H9 (cell line): ENCODE measurements at regions not wholly inside any gene's neighbourhood (a gene's known extent, or its start where the extent isn't known, plus 50 kb on each side); places are given as distances from the start of the nearest gene placed in this dataset.

Source experiments
- DNase-seq: peaks from one replicate; pipeline ENCODE4 v3.0.0-alpha.2; 2017
- H2AFZ ChIP-seq: one replicate; pipeline ENCODE4 v1.6.1; 2013; ENCODE audit warnings: mild to moderate bottlenecking, low read length, control low read depth, moderate library complexity
- H2AK5ac ChIP-seq: 2 replicates; pipeline ENCODE4 v1.6.1; 2013; ENCODE audit warnings: low read length, control low read depth, mixed read lengths; ENCODE audit not compliant: insufficient read length
- H2BK120ac ChIP-seq: one replicate; pipeline ENCODE4 v1.6.1; 2013; ENCODE audit warnings: low read depth, mild to moderate bottlenecking, low read length, control low read depth, inconsistent platforms; ENCODE audit not compliant: poor library complexity, severe bottlenecking
- H2BK12ac ChIP-seq: 2 replicates; pipeline ENCODE4 v1.6.1; 2013; ENCODE audit warnings: low read length, control low read depth, mixed read lengths, low read depth; ENCODE audit not compliant: insufficient read length
- H2BK15ac ChIP-seq: 2 replicates; pipeline ENCODE4 v1.6.1; 2013; ENCODE audit warnings: low read depth, low read length, control low read depth
- H2BK20ac ChIP-seq: one replicate; pipeline ENCODE4 v1.6.1; 2013; ENCODE audit warnings: low read depth, mild to moderate bottlenecking, low read length, control low read depth, inconsistent platforms; ENCODE audit not compliant: poor library complexity, severe bottlenecking
- H2BK5ac ChIP-seq: 2 replicates; pipeline ENCODE4 v1.6.1; 2013; ENCODE audit warnings: low read length, control low read depth, mixed read lengths; ENCODE audit not compliant: insufficient read length
- H3K14ac ChIP-seq: 2 replicates; pipeline ENCODE4 v1.6.1; 2013; ENCODE audit warnings: low read length, control low read depth; ENCODE audit not compliant: insufficient read depth
- H3K18ac ChIP-seq: 2 replicates; pipeline ENCODE4 v1.6.1; 2013; ENCODE audit warnings: low read depth, mild to moderate bottlenecking, mixed read lengths, low read length, control low read depth; ENCODE audit not compliant: insufficient read length
- H3K23ac ChIP-seq: 2 replicates; pipeline ENCODE4 v1.6.1; 2013; ENCODE audit warnings: low read length, control low read depth, mixed read lengths, low read depth; ENCODE audit not compliant: insufficient read length
- H3K23me2 ChIP-seq: 2 replicates; pipeline ENCODE4 v1.6.1; 2013; ENCODE audit warnings: low read depth, mild to moderate bottlenecking, mixed read lengths, low read length, control low read depth; ENCODE audit not compliant: insufficient read length, poor library complexity, severe bottlenecking
- H3K27ac ChIP-seq: 2 replicates; pipeline ENCODE4 v1.5.1; 2013; ENCODE audit warnings: low read length, control low read depth, mixed read lengths, low read depth; ENCODE audit not compliant: insufficient read length
- H3K27me3 ChIP-seq: 2 replicates; pipeline ENCODE4 v1.6.1; 2013; ENCODE audit warnings: low read length, control low read depth, inconsistent platforms; ENCODE audit not compliant: insufficient read depth
- H3K4ac ChIP-seq: 2 replicates; pipeline ENCODE4 v1.6.1; 2013; ENCODE audit warnings: low read depth, mild to moderate bottlenecking, control low read depth, inconsistent platforms, low read length, moderate library complexity
- H3K4me1 ChIP-seq: 2 replicates; pipeline ENCODE4 v1.6.1; 2013; ENCODE audit warnings: low read length, control low read depth, inconsistent platforms; ENCODE audit not compliant: insufficient read depth
- H3K4me2 ChIP-seq: 2 replicates; pipeline ENCODE4 v1.6.1; 2013; ENCODE audit warnings: low read length, control low read depth, mixed read lengths; ENCODE audit not compliant: insufficient read length, insufficient read depth
- H3K56ac ChIP-seq: 2 replicates; pipeline ENCODE4 v1.6.1; 2013; ENCODE audit warnings: low read depth, mild to moderate bottlenecking, mixed read lengths, low read length, control low read depth; ENCODE audit not compliant: insufficient read length
- H3K79me1 ChIP-seq: 2 replicates; pipeline ENCODE4 v1.6.1; 2013; ENCODE audit warnings: low read depth, mild to moderate bottlenecking, moderate library complexity, low read length, control low read depth, inconsistent platforms; ENCODE audit not compliant: insufficient read depth, poor library complexity, severe bottlenecking
- H3K79me2 ChIP-seq: 2 replicates; pipeline ENCODE4 v1.6.1; 2013; ENCODE audit warnings: low read length, control low read depth, inconsistent platforms; ENCODE audit not compliant: insufficient read depth
- H3K9ac ChIP-seq: 2 replicates; pipeline ENCODE4 v1.6.1; 2013; ENCODE audit warnings: low read length, control low read depth, mixed read lengths; ENCODE audit not compliant: insufficient read length; ENCODE audit errors: extremely low read depth
- H3K9me3 ChIP-seq: one replicate; pipeline ENCODE4 v1.6.1; 2013; ENCODE audit warnings: low read depth, low read length, inconsistent platforms; ENCODE audit not compliant: control insufficient read depth
- H3T11ph ChIP-seq: one replicate; pipeline ENCODE4 v1.6.1; 2013; ENCODE audit warnings: mild to moderate bottlenecking, low read length, control low read depth, inconsistent platforms
- H4K20me1 ChIP-seq: one replicate; pipeline ENCODE4 v1.6.1; 2013; ENCODE audit not compliant: control insufficient read depth, insufficient read length, insufficient read depth
- H4K5ac ChIP-seq: 2 replicates; pipeline ENCODE4 v1.6.1; 2013; ENCODE audit warnings: low read depth, mild to moderate bottlenecking, mixed read lengths, low read length, control low read depth; ENCODE audit not compliant: insufficient read length
- H4K8ac ChIP-seq: replicated peaks from 2 replicates; pipeline ENCODE4 v1.6.1; 2013; ENCODE audit warnings: low read length, control low read depth, mixed read lengths, low read depth; ENCODE audit not compliant: insufficient read length
- H4K91ac ChIP-seq: 2 replicates; pipeline ENCODE4 v1.6.1; 2013; ENCODE audit warnings: low read depth, mild to moderate bottlenecking, moderate library complexity, mixed read lengths, low read length, control low read depth; ENCODE audit not compliant: insufficient read length
- H3K27ac Mint-ChIP-seq, 3 experiments: 2 replicates in 2 of 3; 3 replicates in 1 of 3; pipeline ENCODE4 v1.8.0; 2020 to 2021; ENCODE audit warnings: mixed read lengths in 3 of 3, mild to moderate bottlenecking in 1 of 3, moderate library complexity in 1 of 3
- H3K27me3 Mint-ChIP-seq: 2 replicates; pipeline ENCODE4 v1.8.0; 2021; ENCODE audit warnings: low read depth, mild to moderate bottlenecking, moderate library complexity, mixed read lengths
- H3K36me3 Mint-ChIP-seq, 3 experiments: 2 replicates in 2 of 3; 3 replicates in 1 of 3; pipeline ENCODE4 v1.8.0; 2020 to 2021; ENCODE audit warnings: low read depth in 3 of 3, mixed read lengths in 3 of 3; ENCODE audit not compliant: insufficient read depth in 1 of 3
- H3K4me1 Mint-ChIP-seq, 2 experiments: 2 replicates each; pipeline ENCODE4 v1.8.0; 2020; ENCODE audit warnings: mixed read lengths in 2 of 2
- H3K4me3 Mint-ChIP-seq, 2 experiments: 2 replicates in 1 of 2; 3 replicates in 1 of 2; pipeline ENCODE4 v1.8.0; 2020 to 2021; ENCODE audit warnings: mild to moderate bottlenecking in 2 of 2, mixed read lengths in 2 of 2, moderate library complexity in 1 of 2
- H3K9me3 Mint-ChIP-seq, 2 experiments: 2 replicates in 1 of 2; 3 replicates in 1 of 2; pipeline ENCODE4 v1.8.0; 2020; ENCODE audit warnings: mild to moderate bottlenecking in 2 of 2, mixed read lengths in 2 of 2, moderate library complexity in 1 of 2
- CTCF ChIP-seq: fragments of 200-600 bp; sonication (generic); conservative IDR thresholded peaks from 3 replicates; pipeline ENCODE4 v1.8.0; 2021; ENCODE audit warnings: antibody characterized with exemption, mild to moderate bottlenecking
- WGBS: extraction: QIAGEN DNeasy Blood & Tissue Kit; methylation state at CpG from one replicate; pipeline ENCODE4 v1.1.7; 2013; ENCODE audit warnings: missing lambda C conversion rate, low lambda C conversion rate, mixed read lengths; ENCODE audit not compliant: insufficient read length; ENCODE audit errors: extremely low coverage; 5-methylcytosine and 5-hydroxymethylcytosine counted together

DNA sequence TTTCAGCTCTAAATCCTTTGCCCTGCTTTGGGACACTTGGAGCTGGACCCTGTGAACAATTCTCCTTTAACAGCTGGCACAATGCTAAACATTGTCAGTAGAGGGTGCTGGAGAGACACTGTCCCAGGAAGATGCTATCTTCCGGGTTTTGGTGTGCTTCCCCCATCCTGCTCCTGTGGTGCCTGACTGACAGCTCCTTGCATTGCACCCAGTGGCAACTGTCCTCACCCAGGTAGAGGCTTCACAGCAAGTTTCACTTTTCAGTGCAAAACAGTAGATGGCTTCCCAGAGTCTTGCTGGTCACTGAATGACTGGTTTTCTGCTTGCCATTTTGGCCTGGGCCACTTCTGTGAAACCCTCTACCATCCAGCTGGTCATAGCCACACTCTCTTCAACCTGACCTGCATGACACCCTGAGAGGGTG lies 77.3 kb downstream of the CDC14C start:
- no peak overlapping the region for H3K18ac ChIP-seq
- H2BK120ac ChIP-seq: no peak overlapping the region
- no CpG with 5 or more reads among the region's 1 CpG for WGBS
- no peaks in the 10 kb centered on the region for H3K27me3 ChIP-seq
- no peak overlapping the region for H4K5ac ChIP-seq
- H3K9ac ChIP-seq: no peak overlapping the region
- no peak overlapping the region for H2BK12ac ChIP-seq
- H4K91ac ChIP-seq: no peak overlapping the region
- H3K4me3 Mint-ChIP-seq: no peak overlapping the region
- H3K4ac ChIP-seq: no peak overlapping the region
- no peak overlapping the region for H3K23ac ChIP-seq
- peak; percentile 90 for TF ChIP-seq CTCF
- no peak overlapping the region for H3K27ac ChIP-seq
- H4K8ac ChIP-seq: no peak overlapping the region
- H3K23me2 ChIP-seq: no peaks in the 10 kb centered on the region
- H2BK20ac ChIP-seq: no peak overlapping the region
- H4K20me1 ChIP-seq: no peaks in the 10 kb centered on the region
- no peaks in the 10 kb centered on the region; the same call in 1 of the 2 replicates for H3K4me1 ChIP-seq
- peaks cover 20 to 21% of the 10 kb centered on the region in 2 experiments for H3K9me3 Mint-ChIP-seq
- no peak overlapping the region for H2AFZ ChIP-seq
- H3K79me1 ChIP-seq: no peaks in the 10 kb centered on the region
- no peak overlapping the region for H3T11ph ChIP-seq
- no peak overlapping the region for H2BK5ac ChIP-seq
- peaks cover 6 to 7% of the 10 kb centered on the region in 2 experiments for H3K4me1 Mint-ChIP-seq
- H3K27me3 Mint-ChIP-seq: peaks cover 1% of the 10 kb centered on the region; the same call in 1 of the 2 replicates
- H3K4me2 ChIP-seq: no peak overlapping the region
- no peaks in the 10 kb centered on the region for H3K9me3 ChIP-seq
- H3K27ac Mint-ChIP-seq: no peak overlapping the region
- H3K36me3 Mint-ChIP-seq: peaks cover 18 to 23% (median 22%) of the 10 kb centered on the region in 3 experiments
- no peak overlapping the region for H3K14ac ChIP-seq
- no peak overlapping the region for H2AK5ac ChIP-seq
- DNase-seq: peak; percentile 86
- H3K79me2 ChIP-seq: no peaks in the 10 kb centered on the region
- no peak overlapping the region for H3K56ac ChIP-seq
- H2BK15ac ChIP-seq: no peak overlapping the region
